ENCODE measurements at regions not wholly inside any gene's neighbourhood (a gene's known extent, or its start where the extent isn't known, plus 50 kb on each side); places are given as distances from the start of the nearest gene placed in this dataset.

DNA sequence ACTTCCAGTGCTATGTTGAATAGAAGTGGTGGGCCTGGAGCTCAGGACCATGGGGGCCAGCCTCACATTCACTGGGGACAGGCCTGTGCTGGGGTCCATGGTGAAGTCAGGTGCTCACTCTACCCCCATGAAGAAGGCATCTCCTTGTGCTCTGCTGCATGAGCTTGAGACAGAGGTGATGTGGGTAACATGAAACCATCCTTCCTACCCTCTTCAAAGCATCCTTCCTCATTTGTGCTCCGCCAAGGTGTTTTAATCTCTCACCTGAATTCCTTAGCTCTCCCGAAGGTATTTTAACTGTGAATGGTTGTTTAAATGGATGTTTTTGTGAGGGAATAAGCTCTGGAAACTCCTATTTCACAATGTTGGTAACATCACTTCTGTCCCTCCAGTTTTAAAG lies 209.6 kb upstream of the PCSK2 start:
- TF ChIP-seq, protein P1, sequence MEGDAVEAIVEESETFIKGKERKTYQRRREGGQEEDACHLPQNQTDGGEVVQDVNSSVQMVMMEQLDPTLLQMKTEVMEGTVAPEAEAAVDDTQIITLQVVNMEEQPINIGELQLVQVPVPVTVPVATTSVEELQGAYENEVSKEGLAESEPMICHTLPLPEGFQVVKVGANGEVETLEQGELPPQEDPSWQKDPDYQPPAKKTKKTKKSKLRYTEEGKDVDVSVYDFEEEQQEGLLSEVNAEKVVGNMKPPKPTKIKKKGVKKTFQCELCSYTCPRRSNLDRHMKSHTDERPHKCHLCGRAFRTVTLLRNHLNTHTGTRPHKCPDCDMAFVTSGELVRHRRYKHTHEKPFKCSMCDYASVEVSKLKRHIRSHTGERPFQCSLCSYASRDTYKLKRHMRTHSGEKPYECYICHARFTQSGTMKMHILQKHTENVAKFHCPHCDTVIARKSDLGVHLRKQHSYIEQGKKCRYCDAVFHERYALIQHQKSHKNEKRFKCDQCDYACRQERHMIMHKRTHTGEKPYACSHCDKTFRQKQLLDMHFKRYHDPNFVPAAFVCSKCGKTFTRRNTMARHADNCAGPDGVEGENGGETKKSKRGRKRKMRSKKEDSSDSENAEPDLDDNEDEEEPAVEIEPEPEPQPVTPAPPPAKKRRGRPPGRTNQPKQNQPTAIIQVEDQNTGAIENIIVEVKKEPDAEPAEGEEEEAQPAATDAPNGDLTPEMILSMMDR (IDR thresholded peaks at IDR 0.05), result no peak
- no peak for TF ChIP-seq POLR2A (IDR thresholded peaks at IDR 0.05)
- TF ChIP-seq POLR2AphosphoS5 (IDR thresholded peaks at IDR 0.05), result no peak
- no peak for TF ChIP-seq EP300 (IDR thresholded peaks at IDR 0.05)
